ENCODE measurements at regions not wholly inside any gene's neighbourhood (a gene's known extent, or its start where the extent isn't known, plus 50 kb on each side); places are given as distances from the start of the nearest gene placed in this dataset.

DNA sequence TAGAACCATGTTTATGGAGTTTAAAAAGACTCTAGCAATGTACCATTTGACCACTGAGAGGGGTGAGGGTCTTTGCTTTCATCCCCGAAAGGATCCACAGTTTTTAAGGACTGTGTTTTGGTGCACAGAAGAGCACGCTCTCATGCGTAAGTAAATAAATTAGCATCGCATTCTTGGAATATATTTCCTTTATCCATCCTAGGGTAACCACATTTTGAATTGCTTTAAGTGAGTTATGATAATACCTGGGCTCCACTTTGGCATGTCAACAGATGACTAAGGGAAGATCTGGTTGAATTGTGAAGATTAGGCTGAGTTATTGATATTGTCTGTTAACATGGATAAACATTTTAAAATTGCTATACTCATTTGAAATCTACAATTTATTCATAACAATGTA is 89.4 kb upstream of the EDIL3 start:
- H3K27me3 ChIP-seq (ENCODE audit: insufficient read depth, low read length, poor library complexity), result no peaks in the 10 kb centered on the region
- no peak overlapping the region for H3K4me2 ChIP-seq (ENCODE audit: insufficient read depth, low read length)
- TF ChIP-seq EZH2 (IDR thresholded peaks at IDR 0.05; ENCODE audit: borderline replicate concordance, low read depth, low read length, severe bottlenecking), result no peak
- TF ChIP-seq, protein P1, sequence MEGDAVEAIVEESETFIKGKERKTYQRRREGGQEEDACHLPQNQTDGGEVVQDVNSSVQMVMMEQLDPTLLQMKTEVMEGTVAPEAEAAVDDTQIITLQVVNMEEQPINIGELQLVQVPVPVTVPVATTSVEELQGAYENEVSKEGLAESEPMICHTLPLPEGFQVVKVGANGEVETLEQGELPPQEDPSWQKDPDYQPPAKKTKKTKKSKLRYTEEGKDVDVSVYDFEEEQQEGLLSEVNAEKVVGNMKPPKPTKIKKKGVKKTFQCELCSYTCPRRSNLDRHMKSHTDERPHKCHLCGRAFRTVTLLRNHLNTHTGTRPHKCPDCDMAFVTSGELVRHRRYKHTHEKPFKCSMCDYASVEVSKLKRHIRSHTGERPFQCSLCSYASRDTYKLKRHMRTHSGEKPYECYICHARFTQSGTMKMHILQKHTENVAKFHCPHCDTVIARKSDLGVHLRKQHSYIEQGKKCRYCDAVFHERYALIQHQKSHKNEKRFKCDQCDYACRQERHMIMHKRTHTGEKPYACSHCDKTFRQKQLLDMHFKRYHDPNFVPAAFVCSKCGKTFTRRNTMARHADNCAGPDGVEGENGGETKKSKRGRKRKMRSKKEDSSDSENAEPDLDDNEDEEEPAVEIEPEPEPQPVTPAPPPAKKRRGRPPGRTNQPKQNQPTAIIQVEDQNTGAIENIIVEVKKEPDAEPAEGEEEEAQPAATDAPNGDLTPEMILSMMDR (IDR thresholded peaks at IDR 0.05; ENCODE audit: borderline replicate concordance, extremely low read depth, low read length, poor library complexity, severe bottlenecking), result no peak
- ATAC-seq (ENCODE audit: insufficient read depth, low read depth) (no peak), DNase-seq (no peak)
- no peaks in the 10 kb centered on the region for H3K4me1 ChIP-seq (ENCODE audit: insufficient read depth, low read length)
- H3K36me3 ChIP-seq (ENCODE audit: insufficient read depth, low read length), result no peaks in the 10 kb centered on the region
- no peak overlapping the region for H2AFZ ChIP-seq (ENCODE audit: low read depth, low read length)
- H3K9me3 ChIP-seq (ENCODE audit: insufficient read depth, low read length, severe bottlenecking), result no peaks in the 10 kb centered on the region
- H3K79me2 ChIP-seq (ENCODE audit: insufficient read depth, low read length), result no peaks in the 10 kb centered on the region
- no peak overlapping the region for H3K4me3 ChIP-seq (ENCODE audit: low read depth in 1 of 2, low read length in 2 of 2)
- no peak overlapping the region for H3K9ac ChIP-seq (ENCODE audit: low read depth, low read length)
- H4K20me1 ChIP-seq (ENCODE audit: insufficient read depth, low read length), result no peaks in the 10 kb centered on the region
- no peak overlapping the region for H3K27ac ChIP-seq (ENCODE audit: low read length)

DNA sequence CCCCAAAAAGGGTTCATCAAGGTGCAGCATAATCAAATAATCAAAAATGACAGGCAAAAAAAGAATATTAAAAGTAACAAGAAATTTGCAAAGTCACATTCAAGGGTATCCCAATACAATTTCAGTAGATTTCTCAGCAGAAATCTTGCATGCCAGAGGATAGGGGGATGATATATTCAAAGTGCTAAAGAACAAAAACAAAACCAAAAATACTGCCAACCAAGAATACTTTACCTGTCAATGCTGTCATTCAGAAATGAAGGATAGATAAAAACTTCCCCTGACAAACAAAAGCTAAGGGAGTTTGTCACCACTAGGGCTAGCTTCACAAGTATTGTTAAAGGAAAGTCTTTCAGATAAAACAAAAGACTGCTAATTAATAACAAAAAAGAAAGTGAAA is 68.7 kb upstream of the EDIL3 start:
- ATAC-seq (ENCODE audit: insufficient read depth, low read depth) (no peak), DNase-seq (no peak)
- no peak overlapping the region for H3K27ac ChIP-seq (ENCODE audit: low read length)
- H3K4me2 ChIP-seq (ENCODE audit: insufficient read depth, low read length), result no peak overlapping the region
- no peaks in the 10 kb centered on the region for H3K4me1 ChIP-seq (ENCODE audit: insufficient read depth, low read length)
- TF ChIP-seq, protein P1 (IDR thresholded peaks at IDR 0.05; ENCODE audit: borderline replicate concordance, extremely low read depth, low read length, poor library complexity, severe bottlenecking), result no peak
- no peak for TF ChIP-seq EZH2 (IDR thresholded peaks at IDR 0.05; ENCODE audit: borderline replicate concordance, low read depth, low read length, severe bottlenecking)
- no peaks in the 10 kb centered on the region for H3K27me3 ChIP-seq (ENCODE audit: insufficient read depth, low read length, poor library complexity)
- no peak overlapping the region for H3K9ac ChIP-seq (ENCODE audit: low read depth, low read length)
- no peak overlapping the region for H2AFZ ChIP-seq (ENCODE audit: low read depth, low read length)
- no peaks in the 10 kb centered on the region for H4K20me1 ChIP-seq (ENCODE audit: insufficient read depth, low read length)
- no peaks in the 10 kb centered on the region for H3K79me2 ChIP-seq (ENCODE audit: insufficient read depth, low read length)
- H3K36me3 ChIP-seq (ENCODE audit: insufficient read depth, low read length), result no peaks in the 10 kb centered on the region
- no peaks in the 10 kb centered on the region for H3K9me3 ChIP-seq (ENCODE audit: insufficient read depth, low read length, severe bottlenecking)
- no peak overlapping the region for H3K4me3 ChIP-seq (ENCODE audit: low read depth in 1 of 2, low read length in 2 of 2)

DNA sequence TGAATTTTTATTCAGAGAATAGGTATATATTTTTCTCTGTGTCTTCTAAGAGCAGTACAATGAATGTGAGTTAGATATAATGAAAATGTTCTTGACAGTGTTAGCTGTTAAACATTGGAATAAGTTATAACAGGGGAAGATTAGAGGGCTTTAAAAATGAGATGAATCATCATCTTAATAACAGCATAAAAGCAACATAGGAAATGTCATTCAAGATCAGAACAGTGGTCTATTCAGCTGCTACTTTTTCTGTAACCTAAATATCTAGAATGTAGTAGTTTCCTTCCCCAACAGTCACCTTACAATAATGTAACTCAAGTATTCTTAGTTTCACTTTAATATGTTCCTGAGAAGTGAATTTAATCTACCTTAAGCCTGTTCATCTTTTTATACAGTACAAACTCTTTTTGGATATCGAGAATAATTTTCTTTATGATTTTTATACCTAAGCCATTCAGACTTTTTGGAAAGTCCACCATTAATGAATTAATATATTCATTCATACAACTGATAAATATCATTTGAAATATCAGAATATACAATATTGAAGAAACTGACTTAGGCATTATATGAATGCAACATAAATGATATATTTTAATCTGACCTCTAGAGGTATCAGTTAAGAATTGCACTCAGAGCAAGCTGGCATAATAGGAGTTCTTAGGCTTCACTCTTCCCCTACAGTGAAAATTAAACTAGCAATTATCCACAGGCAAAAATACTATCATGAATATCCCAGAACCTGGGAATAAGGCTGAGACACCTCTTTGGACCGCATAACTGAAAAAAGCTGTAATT is 66.1 kb upstream of the EDIL3 start:
- Histone ChIP-seq H2AFZ (ENCODE audit: low read depth, low read length) (no peak overlapping the region), H3K27ac (ENCODE audit: low read length) (no peak overlapping the region), H3K9me3 (ENCODE audit: insufficient read depth, low read length, severe bottlenecking) (no peaks in the 10 kb centered on the region), H3K4me2 (ENCODE audit: insufficient read depth, low read length) (no peak overlapping the region), H4K20me1 (ENCODE audit: insufficient read depth, low read length) (no peaks in the 10 kb centered on the region), H3K79me2 (ENCODE audit: insufficient read depth, low read length) (no peaks in the 10 kb centered on the region), H3K36me3 (ENCODE audit: insufficient read depth, low read length) (no peaks in the 10 kb centered on the region), H3K27me3 (ENCODE audit: insufficient read depth, low read length, poor library complexity) (no peaks in the 10 kb centered on the region), H3K4me3 (ENCODE audit: low read depth in 1 of 2, low read length in 2 of 2) (no peak overlapping the region), H3K4me1 (ENCODE audit: insufficient read depth, low read length) (no peaks in the 10 kb centered on the region), H3K9ac (ENCODE audit: low read depth, low read length) (no peak overlapping the region)
- DNase-seq (no peak), ATAC-seq (ENCODE audit: insufficient read depth, low read depth) (no peak)
- no peak for TF ChIP-seq EZH2 (IDR thresholded peaks at IDR 0.05; ENCODE audit: borderline replicate concordance, low read depth, low read length, severe bottlenecking)
- TF ChIP-seq, protein P1 (IDR thresholded peaks at IDR 0.05; ENCODE audit: borderline replicate concordance, extremely low read depth, low read length, poor library complexity, severe bottlenecking), result peak; percentile 20

Measured in DND-41 (cell line).